ENCODE measurements at regions not wholly inside any gene's neighbourhood (a gene's known extent, or its start where the extent isn't known, plus 50 kb on each side); places are given as distances from the start of the nearest gene placed in this dataset.

DNA sequence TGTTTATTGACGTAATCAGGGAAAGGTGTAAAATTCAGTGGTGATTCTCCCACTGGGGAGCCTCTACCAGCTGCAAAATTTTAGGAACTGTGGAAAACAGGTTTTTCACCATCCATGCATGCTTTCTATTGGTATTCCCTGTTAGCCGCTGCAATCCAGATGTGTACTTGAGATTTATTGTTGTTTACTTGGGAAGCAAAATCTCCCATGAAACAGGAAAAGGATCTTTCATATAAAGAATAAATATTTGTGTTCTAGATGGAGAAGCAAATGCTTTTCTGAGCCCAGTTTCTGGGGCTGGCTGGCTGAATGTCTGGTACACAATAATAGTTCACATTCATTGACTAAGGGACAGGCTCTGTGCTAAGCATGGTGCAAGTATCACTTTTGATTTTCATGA is 144.6 kb upstream of the RASGRP1 start:
- Histone ChIP-seq H3K4me1 (ENCODE audit: low read length) (peaks cover 5% of the 10 kb centered on the region), H3K9me3 (ENCODE audit: low read length) (no peaks in the 10 kb centered on the region), H3K4me3 (ENCODE audit: low read length) (no peak overlapping the region), H3K9me2 (replicated peaks; ENCODE audit: insufficient read depth, low read length) (no peaks in the 10 kb centered on the region), H3K4me2 (ENCODE audit: low read depth, low read length, poor library complexity, severe bottlenecking) (no peak overlapping the region), H2AFZ (ENCODE audit: low read length) (no peak overlapping the region), H3K36me3 (ENCODE audit: insufficient read depth, low read length) (no peaks in the 10 kb centered on the region), H3K27ac (ENCODE audit: low read length) (no peak overlapping the region), H3K27me3 (ENCODE audit: low read length) (no peaks in the 10 kb centered on the region), H4K20me1 (ENCODE audit: insufficient read depth, low read depth, low read length) (no peaks in the 10 kb centered on the region), H3K79me2 (ENCODE audit: low read length) (no peaks in the 10 kb centered on the region), H3K9ac (ENCODE audit: low read length) (no peak overlapping the region)
- DNase-seq: no peak

DNA sequence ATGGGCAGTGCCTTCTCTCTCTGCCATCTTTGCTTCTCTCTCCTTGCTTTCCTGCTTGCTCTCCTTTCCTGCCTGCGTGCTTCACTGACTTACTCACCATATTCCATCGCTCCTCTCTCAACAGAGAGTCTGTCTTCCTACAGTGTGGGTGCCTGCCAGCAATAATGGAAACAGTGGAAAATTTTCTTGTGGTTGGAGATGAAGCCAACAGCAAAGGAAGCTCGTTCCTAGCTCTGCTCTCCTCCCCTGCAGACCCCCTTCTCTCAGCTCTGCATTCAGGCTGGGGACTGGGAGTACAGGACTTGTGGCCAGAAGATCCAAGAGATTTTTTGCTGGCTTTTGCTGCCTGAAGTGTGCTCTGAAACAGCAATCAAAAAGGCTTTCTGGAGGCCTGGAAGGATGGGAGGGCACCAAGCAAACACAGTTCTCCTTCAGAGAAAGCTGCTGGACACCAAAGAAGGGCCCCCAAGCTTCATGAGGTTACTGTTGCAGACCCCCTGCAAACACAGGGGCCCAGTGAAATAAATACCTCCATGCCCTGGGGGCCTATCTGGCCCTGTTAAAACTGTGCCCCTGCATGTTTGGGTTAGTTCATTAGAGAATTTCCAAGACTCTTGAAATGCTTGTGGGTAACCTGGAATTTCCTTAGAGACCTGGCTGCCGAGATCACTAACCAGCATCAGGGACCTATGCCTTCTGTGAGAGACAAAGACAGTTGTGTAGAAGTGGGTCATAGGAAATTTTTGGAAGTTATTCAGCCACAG is 149.9 kb upstream of the RASGRP1 start:
- DNase-seq: no peak
- Histone ChIP-seq H4K20me1 (ENCODE audit: insufficient read depth, low read depth, low read length) (no peaks in the 10 kb centered on the region), H3K27me3 (ENCODE audit: low read length) (no peaks in the 10 kb centered on the region), H3K27ac (ENCODE audit: low read length) (no peak overlapping the region), H3K9me3 (ENCODE audit: low read length) (no peaks in the 10 kb centered on the region), H3K79me2 (ENCODE audit: low read length) (no peaks in the 10 kb centered on the region), H3K4me3 (ENCODE audit: low read length) (no peak overlapping the region), H3K9ac (ENCODE audit: low read length) (no peak overlapping the region), H3K36me3 (ENCODE audit: insufficient read depth, low read length) (no peaks in the 10 kb centered on the region), H2AFZ (ENCODE audit: low read length) (no peak overlapping the region), H3K9me2 (replicated peaks; ENCODE audit: insufficient read depth, low read length) (no peaks in the 10 kb centered on the region), H3K4me1 (ENCODE audit: low read length) (no peaks in the 10 kb centered on the region), H3K4me2 (ENCODE audit: low read depth, low read length, poor library complexity, severe bottlenecking) (no peak overlapping the region)

DNA sequence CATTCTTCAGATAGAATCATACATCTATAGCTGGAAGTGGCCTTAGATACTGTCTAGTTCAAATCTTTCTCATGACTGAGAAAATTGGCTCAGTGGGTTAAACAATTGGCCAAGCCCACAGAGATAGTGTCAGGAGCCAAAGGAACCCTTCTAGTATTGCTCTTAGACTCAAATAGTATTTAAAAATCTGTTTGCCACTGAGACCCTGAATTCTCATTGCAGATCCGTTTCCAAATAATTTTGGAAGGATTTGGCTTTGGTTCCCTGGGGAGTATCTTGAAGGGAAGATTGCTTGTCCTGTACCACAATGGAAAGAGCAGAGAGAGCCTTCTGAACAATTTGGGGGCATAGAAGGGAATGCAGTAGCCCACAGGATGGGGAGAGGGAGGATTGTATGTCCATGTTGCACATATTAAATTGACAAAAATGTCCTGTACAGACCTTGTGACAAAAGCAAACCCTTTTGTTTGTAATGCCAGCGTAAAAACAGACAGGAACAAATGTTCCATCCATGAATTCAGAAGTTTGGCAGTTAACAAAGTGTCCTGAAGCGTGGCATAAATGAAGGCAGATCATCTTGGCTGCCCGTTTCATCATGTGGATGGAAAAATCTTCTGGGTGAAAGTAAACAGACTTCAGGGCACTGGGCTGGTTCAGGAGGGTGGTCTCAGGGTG is 156.4 kb upstream of the RASGRP1 start:
- H3K9me2 ChIP-seq (replicated peaks; ENCODE audit: insufficient read depth, low read length): no peaks in the 10 kb centered on the region
- no peaks in the 10 kb centered on the region for H3K4me1 ChIP-seq (ENCODE audit: low read length)
- no peaks in the 10 kb centered on the region for H3K79me2 ChIP-seq (ENCODE audit: low read length)
- no peak for DNase-seq
- no peaks in the 10 kb centered on the region for H3K27me3 ChIP-seq (ENCODE audit: low read length)
- no peak overlapping the region for H3K27ac ChIP-seq (ENCODE audit: low read length)
- H2AFZ ChIP-seq (ENCODE audit: low read length): no peak overlapping the region
- H4K20me1 ChIP-seq (ENCODE audit: insufficient read depth, low read depth, low read length): no peaks in the 10 kb centered on the region
- no peak overlapping the region for H3K4me3 ChIP-seq (ENCODE audit: low read length)
- H3K9me3 ChIP-seq (ENCODE audit: low read length): no peaks in the 10 kb centered on the region
- H3K36me3 ChIP-seq (ENCODE audit: insufficient read depth, low read length): no peaks in the 10 kb centered on the region
- no peak overlapping the region for H3K9ac ChIP-seq (ENCODE audit: low read length)
- no peak overlapping the region for H3K4me2 ChIP-seq (ENCODE audit: low read depth, low read length, poor library complexity, severe bottlenecking)

DNA sequence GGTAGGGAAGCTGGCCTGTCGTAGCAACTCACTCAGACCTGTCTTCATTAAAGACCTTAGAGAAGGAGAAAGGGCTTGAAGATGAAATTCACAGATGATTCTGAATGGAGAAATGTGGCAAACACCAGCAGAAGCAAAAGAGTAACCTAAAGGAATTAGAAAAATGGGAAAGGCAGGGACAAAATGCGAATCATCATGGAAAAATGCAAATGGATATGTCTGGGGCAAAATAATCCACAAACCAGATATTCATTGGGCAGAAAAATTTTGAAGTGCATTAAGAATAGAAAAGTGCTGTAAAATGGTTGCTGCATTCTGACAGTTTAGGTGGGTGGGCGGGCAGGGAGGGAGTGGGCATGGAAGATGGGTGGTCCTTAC is 156.9 kb upstream of the RASGRP1 start:
- H3K27ac ChIP-seq (ENCODE audit: low read length): no peak overlapping the region
- H3K9ac ChIP-seq (ENCODE audit: low read length): no peak overlapping the region
- no peaks in the 10 kb centered on the region for H4K20me1 ChIP-seq (ENCODE audit: insufficient read depth, low read depth, low read length)
- H3K9me2 ChIP-seq (replicated peaks; ENCODE audit: insufficient read depth, low read length): no peaks in the 10 kb centered on the region
- no peak for DNase-seq
- no peaks in the 10 kb centered on the region for H3K79me2 ChIP-seq (ENCODE audit: low read length)
- no peak overlapping the region for H3K4me2 ChIP-seq (ENCODE audit: low read depth, low read length, poor library complexity, severe bottlenecking)
- H2AFZ ChIP-seq (ENCODE audit: low read length): no peak overlapping the region
- no peaks in the 10 kb centered on the region for H3K36me3 ChIP-seq (ENCODE audit: insufficient read depth, low read length)
- H3K4me3 ChIP-seq (ENCODE audit: low read length): no peak overlapping the region
- no peaks in the 10 kb centered on the region for H3K4me1 ChIP-seq (ENCODE audit: low read length)
- H3K9me3 ChIP-seq (ENCODE audit: low read length): no peaks in the 10 kb centered on the region
- no peaks in the 10 kb centered on the region for H3K27me3 ChIP-seq (ENCODE audit: low read length)

DNA sequence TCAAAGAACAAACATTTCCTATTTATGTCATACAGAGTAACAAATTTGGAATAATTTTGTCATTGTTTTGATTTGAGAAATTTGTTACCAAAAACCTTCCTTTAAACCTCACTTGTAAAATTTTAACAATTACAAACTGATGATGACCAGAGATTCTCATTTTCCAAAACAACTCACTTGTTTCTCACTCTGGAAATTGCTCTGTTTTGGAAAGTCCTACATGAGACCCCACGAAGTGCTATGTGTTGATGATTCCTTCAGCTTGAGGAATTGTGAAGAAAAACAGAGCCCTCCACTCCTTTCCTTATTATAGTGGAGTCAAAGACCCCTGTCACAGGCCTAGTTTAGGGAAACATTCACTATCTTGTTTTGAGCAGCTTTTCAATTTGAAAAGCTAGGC is 157.6 kb upstream of the RASGRP1 start:
- Histone ChIP-seq H3K36me3 (ENCODE audit: insufficient read depth, low read length) (no peaks in the 10 kb centered on the region), H4K20me1 (ENCODE audit: insufficient read depth, low read depth, low read length) (no peaks in the 10 kb centered on the region), H3K9ac (ENCODE audit: low read length) (no peak overlapping the region), H3K4me3 (ENCODE audit: low read length) (no peak overlapping the region), H3K4me1 (ENCODE audit: low read length) (no peaks in the 10 kb centered on the region), H3K4me2 (ENCODE audit: low read depth, low read length, poor library complexity, severe bottlenecking) (no peak overlapping the region), H3K27me3 (ENCODE audit: low read length) (0 out of 2 replicates have a peak, but pooled peaks cover 2% of the 10 kb centered on the region), H3K79me2 (ENCODE audit: low read length) (no peaks in the 10 kb centered on the region), H2AFZ (ENCODE audit: low read length) (no peak overlapping the region), H3K27ac (ENCODE audit: low read length) (no peak overlapping the region), H3K9me2 (replicated peaks; ENCODE audit: insufficient read depth, low read length) (no peaks in the 10 kb centered on the region), H3K9me3 (ENCODE audit: low read length) (no peaks in the 10 kb centered on the region)
- DNase-seq: no peak

DNA sequence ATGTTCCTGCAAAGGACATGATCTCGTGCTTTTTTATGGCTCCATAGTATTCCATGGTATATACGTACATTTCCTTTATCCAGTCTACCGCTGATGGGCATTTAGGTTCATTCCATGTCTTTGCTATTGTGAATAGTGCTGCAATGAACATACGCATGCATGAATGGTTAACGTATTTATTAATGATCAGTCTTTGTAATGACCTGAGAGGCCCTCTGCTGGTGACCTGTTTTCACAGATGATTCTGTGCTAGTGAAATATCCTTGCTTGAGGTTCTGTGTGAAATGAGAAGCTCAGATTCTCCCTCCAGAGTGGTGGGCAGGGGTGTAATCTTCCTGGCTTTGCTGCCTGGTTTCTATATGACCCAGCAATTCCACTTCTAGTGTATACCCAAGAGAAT is 160.2 kb upstream of the RASGRP1 start:
- Histone ChIP-seq H3K4me2 (ENCODE audit: low read depth, low read length, poor library complexity, severe bottlenecking) (no peak overlapping the region), H3K27ac (ENCODE audit: low read length) (no peak overlapping the region), H4K20me1 (ENCODE audit: insufficient read depth, low read depth, low read length) (no peaks in the 10 kb centered on the region), H3K79me2 (ENCODE audit: low read length) (no peaks in the 10 kb centered on the region), H2AFZ (ENCODE audit: low read length) (no peak overlapping the region), H3K4me3 (ENCODE audit: low read length) (no peak overlapping the region), H3K4me1 (ENCODE audit: low read length) (no peaks in the 10 kb centered on the region), H3K27me3 (ENCODE audit: low read length) (0 out of 2 replicates have a peak, but pooled peaks cover 3% of the 10 kb centered on the region), H3K9ac (ENCODE audit: low read length) (no peak overlapping the region), H3K36me3 (ENCODE audit: insufficient read depth, low read length) (no peaks in the 10 kb centered on the region), H3K9me2 (replicated peaks; ENCODE audit: insufficient read depth, low read length) (no peaks in the 10 kb centered on the region), H3K9me3 (ENCODE audit: low read length) (no peaks in the 10 kb centered on the region)
- no peak for DNase-seq

DNA sequence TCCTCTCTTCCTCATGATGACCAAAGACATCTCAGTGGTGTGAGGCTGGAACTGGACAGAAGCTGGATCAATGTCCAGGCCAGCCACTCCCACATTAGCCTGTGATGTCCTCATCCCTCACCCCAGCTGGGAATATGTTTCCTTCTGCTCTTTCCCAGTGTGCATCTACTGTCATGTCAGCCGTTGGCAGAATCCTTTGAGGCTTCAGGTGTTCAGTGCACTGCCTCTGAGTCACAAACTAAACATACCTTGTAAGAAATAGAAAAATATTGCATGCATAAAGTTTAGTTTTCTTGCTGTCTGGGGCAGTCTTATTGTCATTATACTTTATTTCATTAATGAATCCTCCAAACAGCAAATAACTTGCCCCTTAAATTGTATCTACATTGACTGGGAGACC is 161.6 kb upstream of the RASGRP1 start:
- Histone ChIP-seq H4K20me1 (ENCODE audit: insufficient read depth, low read depth, low read length) (no peaks in the 10 kb centered on the region), H3K4me3 (ENCODE audit: low read length) (no peak overlapping the region), H3K27me3 (ENCODE audit: low read length) (0 out of 2 replicates have a peak, but pooled peaks cover 3% of the 10 kb centered on the region), H3K9ac (ENCODE audit: low read length) (no peak overlapping the region), H3K9me2 (replicated peaks; ENCODE audit: insufficient read depth, low read length) (no peaks in the 10 kb centered on the region), H3K27ac (ENCODE audit: low read length) (no peak overlapping the region), H3K36me3 (ENCODE audit: insufficient read depth, low read length) (no peaks in the 10 kb centered on the region), H3K79me2 (ENCODE audit: low read length) (no peaks in the 10 kb centered on the region), H3K4me1 (ENCODE audit: low read length) (no peaks in the 10 kb centered on the region), H3K9me3 (ENCODE audit: low read length) (no peaks in the 10 kb centered on the region), H2AFZ (ENCODE audit: low read length) (no peak overlapping the region), H3K4me2 (ENCODE audit: low read depth, low read length, poor library complexity, severe bottlenecking) (no peak overlapping the region)
- DNase-seq: no peak

DNA sequence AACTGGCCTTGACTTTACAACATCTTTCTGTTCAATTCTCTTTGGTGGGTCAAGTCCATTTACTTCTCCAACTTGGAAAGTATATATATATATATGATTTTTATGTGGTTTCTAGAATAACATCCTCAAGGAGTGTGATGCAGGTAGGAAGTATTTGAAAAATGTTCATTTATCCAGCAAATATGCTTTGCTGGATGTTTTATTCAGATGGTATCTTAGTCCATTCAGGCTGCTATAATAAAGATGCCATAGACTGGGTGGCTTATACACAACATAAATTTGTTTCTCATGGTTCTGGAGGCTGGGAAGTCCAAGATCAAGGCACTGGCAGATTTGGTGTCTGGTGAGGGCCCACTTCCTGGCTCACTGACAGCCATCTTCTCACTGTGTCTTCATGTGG is 168.7 kb upstream of the RASGRP1 start:
- no peaks in the 10 kb centered on the region for H4K20me1 ChIP-seq (ENCODE audit: insufficient read depth, low read depth, low read length)
- H3K36me3 ChIP-seq (ENCODE audit: insufficient read depth, low read length): no peaks in the 10 kb centered on the region
- H3K4me1 ChIP-seq (ENCODE audit: low read length): no peaks in the 10 kb centered on the region
- H3K27ac ChIP-seq (ENCODE audit: low read length): no peak overlapping the region
- no peak overlapping the region for H3K4me2 ChIP-seq (ENCODE audit: low read depth, low read length, poor library complexity, severe bottlenecking)
- no peak overlapping the region for H3K9ac ChIP-seq (ENCODE audit: low read length)
- no peaks in the 10 kb centered on the region for H3K27me3 ChIP-seq (ENCODE audit: low read length)
- no peak overlapping the region for H3K4me3 ChIP-seq (ENCODE audit: low read length)
- no peak overlapping the region for H2AFZ ChIP-seq (ENCODE audit: low read length)
- no peaks in the 10 kb centered on the region for H3K9me3 ChIP-seq (ENCODE audit: low read length)
- DNase-seq: no peak
- no peaks in the 10 kb centered on the region for H3K79me2 ChIP-seq (ENCODE audit: low read length)
- H3K9me2 ChIP-seq (replicated peaks; ENCODE audit: insufficient read depth, low read length): no peaks in the 10 kb centered on the region

All from Karpas-422 (cell line).